GM21717 (cell line): ENCODE measurements at regions not wholly inside any gene's neighbourhood (a gene's known extent, or its start where the extent isn't known, plus 50 kb on each side); places are given as distances from the start of the nearest gene placed in this dataset.

Experiments used
- ATAC-seq: cut with Tn5 transposase; IDR thresholded peaks from one replicate; pipeline ENCODE4 v1.9.1; 2021; ENCODE audit warnings: mild to moderate bottlenecking, moderate library complexity; ENCODE audit not compliant: unreplicated experiment

DNA sequence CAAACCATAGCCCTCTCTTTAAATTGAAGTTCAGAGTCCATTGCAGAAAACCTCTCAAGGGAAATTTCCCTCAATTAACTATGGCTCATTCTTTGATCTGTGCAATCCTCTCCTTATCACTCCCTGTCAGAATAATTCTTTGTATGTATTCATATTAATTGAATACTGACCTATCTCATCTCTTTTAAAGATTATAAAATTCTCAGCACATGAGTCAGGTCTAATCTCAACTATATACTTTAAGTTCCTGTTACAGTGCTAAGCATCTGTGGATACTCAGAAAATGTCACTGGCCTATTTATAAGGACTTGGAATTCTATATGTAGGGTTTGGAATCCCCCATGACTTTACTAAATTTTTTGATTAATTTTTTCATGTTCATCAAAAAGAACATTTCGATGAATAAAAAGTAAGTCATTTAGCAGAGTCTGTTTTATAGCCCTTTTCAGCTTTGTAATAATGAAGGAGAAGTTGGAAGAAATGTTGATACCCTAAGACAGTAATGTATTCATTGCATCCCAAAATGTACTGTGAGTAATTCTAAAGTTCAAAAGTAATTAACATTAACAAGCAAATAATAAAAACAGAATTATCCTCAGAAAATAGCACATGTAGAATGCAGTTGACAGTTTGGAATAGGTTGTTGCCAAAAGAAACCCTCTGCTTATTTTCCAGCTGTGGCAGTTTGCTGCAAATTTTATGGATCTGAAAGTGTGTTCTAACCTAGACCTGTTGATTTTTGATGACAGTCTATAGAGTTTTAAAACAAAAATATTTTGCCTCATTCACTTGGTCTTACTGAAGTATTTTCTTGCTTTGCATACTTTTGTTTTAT, 503.4 kb upstream of the CBLB start:
- no peak for ATAC-seq

DNA sequence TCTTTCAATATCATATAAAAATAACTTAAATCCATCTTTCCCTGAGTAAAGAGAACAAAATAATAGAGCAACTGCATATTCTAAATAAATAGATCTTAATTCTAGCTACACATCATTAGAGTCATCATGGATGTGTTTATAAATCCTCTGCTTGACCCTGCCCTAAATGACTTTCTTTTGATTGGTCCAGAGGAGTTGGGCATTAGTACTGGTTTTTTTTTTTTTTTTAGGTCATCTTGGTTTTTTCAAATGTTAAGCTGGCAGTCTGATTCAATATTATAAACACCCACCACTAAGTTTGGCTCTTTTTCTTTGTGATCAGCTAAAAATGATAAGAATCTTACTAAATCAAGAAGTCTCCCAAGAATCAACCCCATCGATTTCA, 504.0 kb upstream of the CBLB start:
- no peak for ATAC-seq

DNA sequence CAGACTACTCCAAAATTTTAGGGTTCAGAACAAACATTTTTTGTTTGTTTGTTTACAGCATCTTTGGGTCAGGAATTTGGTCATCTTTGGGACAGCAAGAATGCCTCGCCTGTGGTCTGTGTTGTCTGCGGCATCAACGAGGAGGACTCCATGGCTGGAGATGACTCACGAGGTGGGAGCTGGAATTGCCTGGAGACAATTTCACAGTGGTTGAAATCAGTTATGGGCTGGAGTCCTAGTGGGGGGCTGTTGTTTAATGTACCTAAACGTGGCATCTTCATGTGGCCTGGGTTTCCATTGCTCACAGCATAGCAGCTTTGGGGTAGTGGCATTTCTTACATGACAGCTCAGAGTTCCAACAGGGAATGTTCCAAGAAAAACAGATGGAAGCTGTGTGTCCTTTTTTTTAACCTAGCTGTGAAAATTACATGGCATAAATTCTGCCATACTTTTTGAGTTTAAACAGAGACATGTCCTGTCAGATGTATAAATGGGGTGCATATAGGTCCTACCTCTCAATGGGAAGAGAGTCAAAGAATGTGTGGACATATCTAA, 507.3 kb upstream of the CBLB start:
- no peak for ATAC-seq

DNA sequence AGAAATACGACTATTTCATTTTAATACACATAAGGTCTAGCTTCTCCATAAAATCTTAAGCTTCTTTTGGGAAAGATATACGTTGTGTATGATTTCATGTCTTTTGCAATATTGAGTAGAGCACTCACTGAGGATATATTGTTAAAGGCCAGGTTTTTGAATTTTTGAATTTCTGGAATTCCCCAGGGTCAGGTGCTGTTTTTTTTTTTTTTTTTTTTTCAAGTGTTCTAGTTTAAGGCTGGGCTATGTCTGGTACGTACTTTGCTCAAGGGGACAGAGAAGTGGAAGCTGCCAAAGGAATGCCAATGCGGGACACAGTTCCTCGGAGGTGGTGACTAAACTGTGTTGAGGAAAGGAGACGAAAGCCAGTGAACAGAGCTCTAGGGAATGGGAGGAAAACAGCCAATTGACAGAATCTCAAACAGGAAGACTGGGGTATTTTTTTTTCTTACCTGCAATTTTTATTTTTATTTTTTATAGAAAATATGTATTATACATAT, 510.5 kb upstream of the CBLB start:
- no peak for ATAC-seq

DNA sequence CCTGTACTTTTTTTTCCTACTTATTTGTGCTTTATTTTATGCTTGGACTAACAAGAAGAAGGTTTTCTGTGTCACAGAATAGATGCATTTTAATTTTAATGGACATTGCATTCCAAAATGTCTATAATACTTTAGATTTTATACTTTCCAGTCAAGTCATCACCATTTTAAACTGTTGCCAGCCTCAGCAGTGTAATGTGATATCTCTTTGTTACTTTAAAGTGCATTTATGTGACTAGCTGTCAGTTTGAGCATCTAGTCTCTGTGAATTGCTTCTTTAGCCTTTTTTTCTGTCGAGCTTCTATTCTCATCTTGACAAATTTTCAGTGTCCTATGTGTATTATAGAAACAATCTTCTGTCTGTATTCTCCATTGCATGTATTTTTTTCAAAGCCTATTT, 511.4 kb upstream of the CBLB start:
- ATAC-seq, result no peak

DNA sequence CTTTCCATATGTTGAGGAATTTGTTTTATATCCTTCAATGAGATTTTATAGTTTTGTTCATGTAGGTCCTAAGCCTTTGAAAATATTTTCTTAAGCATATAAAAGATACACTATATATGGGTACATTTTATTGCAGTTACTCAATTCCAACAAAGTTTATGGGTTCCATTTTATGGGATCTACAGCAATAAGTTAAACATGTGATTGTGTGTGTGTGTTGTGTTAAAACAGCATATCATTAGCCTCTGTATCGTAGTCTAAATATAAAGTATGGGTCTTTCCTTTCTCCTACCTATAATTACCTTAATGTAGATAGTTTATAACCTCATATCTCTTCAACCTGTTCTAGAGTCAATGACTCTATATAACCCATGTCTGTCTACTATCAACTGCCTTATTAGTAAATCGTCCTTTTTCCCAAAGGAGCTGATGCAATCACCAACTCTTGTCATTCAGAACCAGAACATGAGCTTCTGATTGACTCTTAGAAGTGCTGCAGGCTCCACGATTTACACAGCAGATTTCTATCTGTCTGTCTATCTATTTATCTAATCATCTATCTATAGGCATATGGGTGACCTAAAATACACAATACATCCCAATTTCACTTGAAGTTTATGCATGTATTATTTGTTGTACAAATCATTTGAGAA, 512.6 kb upstream of the CBLB start:
- ATAC-seq, result no peak

DNA sequence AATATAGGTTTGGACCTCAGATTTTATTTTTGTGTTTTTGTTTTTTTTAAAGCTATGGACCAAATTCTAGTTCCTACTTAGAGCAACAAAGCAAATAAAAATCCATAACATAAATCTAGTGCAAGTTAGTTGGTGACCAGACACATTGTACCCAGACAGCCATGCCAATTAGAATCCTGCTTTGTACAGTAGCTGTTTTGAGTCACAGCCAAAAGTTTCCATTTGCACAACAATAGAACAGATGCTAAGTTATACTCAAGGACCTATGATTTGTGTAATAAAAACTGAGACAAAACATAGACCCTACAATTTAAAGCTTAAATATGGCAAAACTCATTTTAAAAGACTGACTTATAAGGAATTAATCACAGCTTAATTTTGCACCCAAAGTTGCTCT, 513.1 kb upstream of the CBLB start:
- no peak for ATAC-seq

DNA sequence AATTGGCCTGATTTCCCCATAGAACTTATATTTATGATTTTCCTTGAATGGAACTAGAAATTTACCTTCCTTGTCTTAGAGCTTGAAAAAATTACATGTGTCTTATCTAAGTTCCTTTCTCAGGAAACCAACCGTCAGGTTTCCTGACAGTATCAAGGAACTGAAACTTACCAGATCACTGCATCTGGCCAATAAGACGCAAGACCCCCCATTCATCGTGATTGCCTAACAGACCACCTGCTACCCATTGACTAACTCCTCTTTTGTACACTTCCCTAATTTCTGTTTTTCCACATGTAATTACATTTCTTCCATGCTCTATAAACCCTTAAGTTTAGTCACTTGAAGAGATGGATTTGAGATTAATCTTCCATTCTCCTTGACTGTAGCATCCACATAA, 517.2 kb upstream of the CBLB start:
- no peak for ATAC-seq

DNA sequence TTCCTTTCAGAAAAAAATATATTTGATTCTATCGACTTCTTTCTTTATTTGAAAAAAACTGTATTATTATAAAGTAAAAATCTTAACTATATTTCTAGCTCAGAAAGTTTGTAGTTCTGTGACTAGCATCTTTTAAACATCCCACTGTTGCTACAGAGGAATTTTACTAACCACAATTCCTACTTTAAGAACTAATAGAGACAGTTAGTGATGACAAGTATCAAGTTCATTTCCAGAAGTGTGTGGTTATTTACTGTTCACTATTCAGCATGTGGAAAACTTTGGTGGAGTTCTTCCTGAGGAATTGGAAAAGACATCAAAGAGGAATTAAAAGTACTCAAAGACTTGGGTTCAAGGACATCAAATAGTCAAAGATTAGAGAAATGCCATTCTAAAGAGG, 524.1 kb upstream of the CBLB start:
- ATAC-seq, result no peak

DNA sequence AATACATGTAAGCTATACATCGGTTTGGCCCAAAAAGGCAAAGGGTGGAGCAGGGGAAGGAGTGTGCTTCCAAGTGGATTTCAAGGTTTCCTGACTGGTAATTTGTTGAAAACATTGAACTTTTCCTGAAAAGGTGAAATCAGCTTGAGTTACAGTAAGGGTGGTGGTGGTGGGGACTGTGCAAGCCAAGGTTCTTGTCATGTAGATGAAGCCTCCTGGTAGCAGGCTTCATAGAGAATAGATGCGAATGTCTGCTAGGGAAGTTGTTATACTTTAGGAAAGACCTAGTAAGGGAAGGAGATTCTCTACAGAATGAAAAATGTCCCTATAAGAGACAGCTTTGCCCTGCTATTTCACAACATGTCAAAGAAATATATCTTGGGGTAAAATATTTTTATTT, 528.2 kb upstream of the CBLB start:
- no peak for ATAC-seq

DNA sequence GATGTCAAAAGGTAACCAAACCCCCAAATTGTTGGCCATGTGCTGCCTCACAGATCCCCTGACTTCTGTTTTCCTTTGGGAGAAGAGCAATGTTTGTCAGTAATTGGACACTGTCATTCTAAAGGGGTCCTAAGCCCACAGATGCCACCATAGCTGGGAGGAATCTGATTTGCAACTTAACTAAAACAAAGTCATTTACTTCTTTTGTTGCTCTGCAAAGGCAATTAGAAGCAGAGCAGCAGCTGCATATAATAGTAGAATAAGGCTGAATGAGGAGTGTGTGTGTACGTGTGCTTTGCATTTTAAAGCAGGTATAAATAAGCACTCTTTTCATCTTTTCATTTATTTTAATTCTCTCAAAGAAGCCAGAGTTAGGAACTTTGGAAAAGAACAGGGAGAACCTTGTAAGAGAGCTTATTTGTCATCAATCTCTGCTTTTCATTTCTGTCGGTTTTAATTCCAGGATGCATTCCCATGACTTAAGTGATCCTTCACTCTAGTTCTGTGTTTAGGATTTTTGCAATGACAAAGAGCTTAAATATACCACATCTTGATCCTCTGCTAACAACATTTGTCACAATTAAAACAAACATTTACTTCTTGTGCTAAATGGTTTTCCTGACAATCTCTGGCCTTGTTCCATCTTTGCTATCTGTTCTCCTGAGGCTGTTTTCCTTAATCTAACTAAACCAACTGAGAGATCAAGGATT, 530.2 kb upstream of the CBLB start:
- ATAC-seq, result no peak

DNA sequence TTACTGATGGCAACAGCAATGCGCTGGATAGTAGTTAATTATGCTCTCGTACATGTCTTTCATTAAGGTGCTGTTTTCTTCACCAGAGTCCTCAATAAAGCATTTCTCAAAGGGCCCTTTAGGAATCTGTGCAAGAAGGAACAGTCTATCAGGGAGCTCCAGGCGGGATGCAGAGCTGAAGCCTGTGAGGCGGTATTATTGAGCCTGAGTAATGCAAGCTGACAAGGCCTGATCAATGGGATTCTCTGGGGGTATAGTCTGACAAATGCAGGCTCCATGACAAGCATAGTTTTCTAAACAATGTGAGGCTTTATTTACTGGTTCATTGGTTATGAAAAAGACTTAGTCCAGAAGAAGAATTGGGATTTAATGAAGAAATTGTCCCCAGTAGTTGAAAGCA, 530.9 kb upstream of the CBLB start:
- ATAC-seq, result no peak

DNA sequence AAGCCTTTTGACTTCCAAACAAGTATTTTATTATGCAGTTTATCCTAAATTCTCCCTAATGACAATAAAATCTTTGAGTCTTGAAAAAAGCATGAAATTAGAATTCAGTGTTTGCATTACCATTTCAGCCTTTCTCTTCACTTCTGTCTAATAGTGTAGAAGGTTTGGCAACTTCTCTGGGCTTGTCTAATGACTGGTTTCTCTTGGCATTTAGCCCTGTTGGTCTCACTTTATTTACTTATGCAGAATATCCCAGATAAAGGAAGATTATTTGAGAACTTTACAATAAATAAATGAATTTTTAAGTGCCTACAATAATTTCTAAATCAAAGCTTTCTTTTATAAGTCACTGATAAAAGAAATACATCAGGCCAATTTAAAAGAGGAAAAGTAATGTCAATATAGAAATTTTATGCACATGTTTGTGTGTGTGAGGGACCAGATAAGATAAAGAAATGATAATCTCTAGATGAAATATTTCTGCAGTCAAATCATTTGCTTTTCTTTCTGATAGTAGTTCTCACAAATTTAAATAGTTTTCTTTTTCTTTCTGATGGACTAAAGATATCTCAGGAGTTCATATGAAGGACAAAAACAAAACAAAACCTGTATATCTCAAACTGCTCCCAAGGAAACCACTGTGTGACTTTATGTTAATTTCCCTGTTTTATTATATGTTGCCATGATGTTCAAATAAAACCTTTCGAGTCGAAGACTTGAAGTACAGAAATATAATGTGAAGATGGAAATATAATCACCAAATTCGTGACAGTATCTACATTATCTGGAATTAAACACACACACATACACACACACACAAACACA, 533.1 kb upstream of the CBLB start:
- no peak for ATAC-seq

DNA sequence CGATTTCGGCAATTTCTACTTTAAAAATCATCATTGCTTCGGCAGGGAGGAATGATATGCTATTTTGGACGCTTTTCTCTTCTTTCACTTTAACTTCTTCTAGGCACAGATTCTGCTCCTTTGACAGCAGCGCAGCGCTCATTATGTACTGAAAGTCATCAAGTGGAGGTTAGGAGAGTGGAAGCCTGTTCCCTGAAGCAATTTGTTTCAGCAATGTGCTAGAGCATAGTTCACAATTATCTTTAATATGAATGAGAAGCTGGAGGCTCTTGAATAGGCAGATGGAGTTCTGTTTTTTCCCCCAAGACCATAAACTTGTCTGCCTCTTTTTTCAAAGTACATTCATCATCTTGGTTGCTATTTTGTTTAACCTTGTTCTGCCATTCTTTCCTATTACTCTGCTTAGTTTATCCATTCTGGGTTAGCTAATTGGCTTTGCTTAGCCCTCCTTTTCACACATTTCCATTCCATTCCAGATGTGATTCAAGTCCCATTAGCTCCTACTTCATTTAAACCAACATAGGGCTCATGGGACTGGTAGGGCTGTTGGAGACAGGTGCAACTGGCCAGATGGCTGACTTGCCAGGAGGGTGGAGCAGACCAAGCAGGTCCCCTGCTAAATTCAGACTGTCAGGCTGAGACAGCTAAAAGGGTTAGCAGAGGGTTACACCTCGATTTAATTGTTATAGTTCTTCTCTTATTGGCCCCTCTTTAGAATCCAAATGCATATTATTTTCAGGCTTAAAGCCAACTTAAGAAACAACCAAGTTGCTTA, 534.7 kb upstream of the CBLB start:
- ATAC-seq, result no peak

DNA sequence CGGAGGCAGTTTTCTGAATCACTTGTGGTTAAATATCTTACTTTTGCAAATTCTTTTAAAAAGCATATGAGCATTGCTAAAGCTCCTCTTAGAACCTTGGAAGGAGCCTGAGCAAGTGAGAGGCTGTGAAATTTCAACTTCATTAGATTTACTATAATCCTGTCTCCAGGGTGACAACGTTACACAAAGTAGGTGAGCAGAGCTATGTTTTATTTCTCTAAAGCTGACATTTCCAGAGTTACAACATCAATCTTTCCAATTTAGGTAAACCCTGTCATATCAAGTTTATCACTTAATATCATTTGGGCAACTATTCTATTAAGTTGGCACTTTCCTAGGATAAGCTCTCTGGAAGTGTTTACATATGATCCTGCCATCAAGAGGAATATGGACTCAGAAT, 544.9 kb upstream of the CBLB start:
- no peak for ATAC-seq

DNA sequence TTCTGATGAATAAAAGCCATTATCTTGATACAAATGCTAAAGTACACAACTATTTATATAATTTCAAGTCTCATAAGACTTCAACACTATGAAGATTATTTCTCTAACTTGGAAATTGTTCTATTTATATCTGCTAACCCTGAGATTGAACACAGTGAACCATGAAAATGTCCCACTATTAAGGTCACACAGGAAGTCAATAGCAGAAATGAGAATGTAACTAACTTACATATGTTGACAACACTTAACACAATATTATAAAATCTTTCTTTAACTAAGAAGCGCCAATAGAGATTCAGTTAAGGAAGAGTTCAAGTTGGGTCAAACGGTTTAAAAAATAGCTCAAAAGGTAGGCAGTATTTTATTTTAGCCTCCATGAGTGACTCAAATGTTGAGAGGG, 551.8 kb upstream of the CBLB start:
- no peak for ATAC-seq

DNA sequence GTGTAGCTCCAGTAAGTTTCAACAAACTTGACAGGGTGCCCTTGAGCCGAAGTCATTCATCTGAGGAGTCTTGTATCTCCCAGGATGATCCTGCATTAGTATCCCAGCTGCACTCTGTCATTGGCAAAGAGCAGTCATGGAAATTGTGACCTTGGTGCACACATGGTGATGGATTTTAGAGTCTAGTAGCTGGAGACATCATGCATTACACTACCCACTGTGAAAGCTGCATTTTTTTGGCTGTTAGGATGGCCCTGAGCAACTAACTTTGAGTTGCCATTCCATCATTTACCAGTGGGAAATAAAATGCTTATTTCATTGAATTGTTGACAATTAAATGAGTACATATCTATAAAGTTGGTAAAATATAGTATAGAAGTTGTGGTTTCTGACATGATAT, 552.6 kb upstream of the CBLB start:
- ATAC-seq, result no peak

DNA sequence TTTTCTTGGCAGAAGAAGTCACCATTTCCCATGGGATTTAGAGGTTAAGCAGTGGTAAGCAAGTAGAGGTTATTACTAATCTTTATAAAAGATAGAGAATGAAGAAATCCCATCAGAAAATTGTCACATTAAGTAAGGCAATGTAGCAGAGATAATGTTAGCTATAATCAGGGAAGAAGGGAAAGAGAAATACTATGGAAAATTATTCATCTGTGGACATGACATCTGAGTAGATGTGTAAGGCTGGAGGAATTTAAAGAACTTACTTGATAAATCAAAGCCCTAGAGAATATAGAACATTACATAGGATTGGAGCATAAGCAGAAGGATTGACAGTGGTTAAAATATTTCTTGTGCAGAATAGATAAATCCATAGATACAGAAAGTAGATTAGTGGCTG, 553.1 kb upstream of the CBLB start:
- no peak for ATAC-seq

DNA sequence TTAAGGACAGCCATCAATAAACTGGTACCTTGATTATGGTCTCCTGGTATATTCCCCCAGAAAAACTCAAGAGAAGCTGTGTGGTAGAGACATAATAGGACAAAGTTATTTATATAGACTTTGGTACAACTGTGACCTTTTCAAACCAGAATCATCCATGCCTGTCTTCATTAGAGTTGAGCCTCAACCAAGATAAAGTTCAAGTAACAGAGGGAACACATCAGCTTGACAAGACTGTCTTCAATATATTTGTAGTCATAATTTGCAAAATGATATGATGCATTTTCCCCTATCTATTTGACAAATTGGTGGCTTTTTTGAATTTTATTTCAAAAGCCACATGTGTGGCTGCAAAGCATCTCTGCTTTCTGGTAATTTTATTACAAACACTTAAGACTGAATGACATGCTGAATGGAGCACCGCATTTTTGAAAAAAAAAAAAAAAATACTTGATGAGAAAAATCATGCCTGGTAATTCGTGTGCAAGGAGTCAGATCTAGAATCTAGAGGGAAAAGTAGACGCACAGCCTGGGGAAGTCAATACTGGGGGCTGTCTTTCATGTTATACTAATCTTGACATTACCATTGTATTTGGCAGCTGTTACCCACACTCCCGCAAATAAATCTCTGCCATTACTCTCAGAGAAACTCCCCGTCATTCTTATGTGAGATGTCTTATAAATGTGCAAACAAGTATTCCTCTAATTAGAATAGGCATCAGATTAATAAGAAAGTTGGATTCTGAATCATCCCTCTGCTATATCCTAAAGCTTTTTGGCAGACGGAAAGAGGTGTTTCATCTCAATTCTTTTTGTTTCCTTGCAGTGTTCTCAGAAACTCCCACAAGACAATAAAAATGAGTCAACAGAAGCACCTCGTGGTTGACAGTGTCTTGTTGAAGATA, 554.8 kb upstream of the CBLB start:
- no peak for ATAC-seq
